Esophagus (tissue), 2 donors: ENCODE measurements at regions not wholly inside any gene's neighbourhood (a gene's known extent, or its start where the extent isn't known, plus 50 kb on each side); places are given as distances from the start of the nearest gene placed in this dataset.

ENCODE experiments used
- H3K27ac ChIP-seq, 2 donors: one replicate each; pipeline ENCODE4 v1.5.1; 2013; ENCODE audit warnings: low read depth in 2 of 2, mild to moderate bottlenecking in 2 of 2, inconsistent platforms in 1 of 2, low read length in 1 of 2, moderate library complexity in 1 of 2
- H3K27me3 ChIP-seq, 2 donors: one replicate each; pipeline ENCODE4 v1.6.1; 2013; ENCODE audit warnings: low read length in 2 of 2, control low read depth in 1 of 2, mild to moderate bottlenecking in 1 of 2; ENCODE audit not compliant: insufficient read depth in 2 of 2, control insufficient read depth in 1 of 2
- H3K36me3 ChIP-seq, 2 donors: one replicate each; pipeline ENCODE4 v1.6.1; 2013; ENCODE audit warnings: low read length in 1 of 2; ENCODE audit not compliant: control insufficient read depth in 2 of 2, insufficient read depth in 2 of 2
- H3K4me1 ChIP-seq, 2 donors: one replicate each; pipeline ENCODE4 v1.6.1; 2013; ENCODE audit warnings: low read length in 1 of 2; ENCODE audit not compliant: control insufficient read depth in 2 of 2, insufficient read depth in 2 of 2
- H3K4me3 ChIP-seq, 2 donors: one replicate each; pipeline ENCODE4 v1.5.1; 2013; ENCODE audit warnings: low read length in 2 of 2, mild to moderate bottlenecking in 2 of 2, low read depth in 1 of 2, moderate library complexity in 1 of 2
- H3K9me3 ChIP-seq, 2 donors: one replicate each; pipeline ENCODE4 v1.6.1; 2013; ENCODE audit warnings: mild to moderate bottlenecking in 2 of 2, low read depth in 1 of 2, low read length in 1 of 2, moderate library complexity in 1 of 2; ENCODE audit not compliant: control insufficient read depth in 2 of 2, insufficient read depth in 1 of 2
- WGBS, 2 donors: extraction: QIAGEN DNeasy Blood & Tissue Kit; methylation state at CpG; one replicate each; pipeline ENCODE4 v1.1.7; 2013; 5-methylcytosine and 5-hydroxymethylcytosine counted together
- donor health status: healthy with polysubstance abuse.
- donor health status: Bipolar disorder and iron deficiency.

- Histone ChIP-seq H3K27ac (no peak overlapping the region), H3K27me3 (no peaks in the 10 kb centered on the region), H3K4me3 (no peak overlapping the region), H3K9me3 (no peaks in the 10 kb centered on the region), H3K36me3 (no peaks in the 10 kb centered on the region), H3K4me1 (peaks cover 0 to 2% of the 10 kb centered on the region in 2 donors)
- WGBS, 2 donors: 57 to 59% methylated on average over 3 of the region's 3 CpGs
Observed at GRCh38 chr14:22479776-22480464, 109.1 kb downstream of the DAD1 start.

DNA sequence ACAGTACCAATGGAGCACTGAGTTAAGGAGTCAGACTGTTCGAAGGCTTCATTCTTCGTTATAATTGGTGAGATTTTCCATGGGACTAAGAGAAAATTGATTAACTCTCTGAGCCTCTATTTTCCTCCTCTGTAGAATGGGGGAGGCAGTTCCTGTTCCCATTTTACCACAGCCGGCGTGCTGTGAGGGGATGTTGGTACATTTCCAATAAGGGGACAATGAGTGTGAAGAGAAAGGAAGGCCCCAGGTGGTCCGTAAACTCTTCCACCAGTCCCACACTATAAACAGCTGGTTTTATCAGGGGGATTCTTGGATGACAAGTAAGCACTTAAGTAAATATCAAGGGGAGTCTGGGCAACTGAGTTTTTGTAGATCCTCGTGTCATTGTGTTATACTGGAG lies 109.9 kb downstream of the DAD1 start:
- Histone ChIP-seq H3K4me1 (peaks cover 0 to 2% of the 10 kb centered on the region in 2 donors), H3K27me3 (no peaks in the 10 kb centered on the region), H3K36me3 (no peaks in the 10 kb centered on the region), H3K4me3 (no peak overlapping the region), H3K27ac (no peak overlapping the region), H3K9me3 (no peaks in the 10 kb centered on the region)
- 83 to 84% methylated on average over 6 of the region's 6 CpGs for WGBS, 2 donors

- H3K9me3 ChIP-seq: no peaks in the 10 kb centered on the region
- WGBS, 2 donors: 18 to 28% methylated on average over 3 of the region's 3 CpGs
- no peaks in the 10 kb centered on the region for H3K27me3 ChIP-seq
- peaks cover 0 to 2% of the 10 kb centered on the region in 2 donors for H3K4me1 ChIP-seq
- H3K36me3 ChIP-seq: no peaks in the 10 kb centered on the region
- no peak overlapping the region for H3K27ac ChIP-seq
- no peak overlapping the region for H3K4me3 ChIP-seq
Observed at GRCh38 chr14:22478670-22479069, 110.4 kb downstream of the DAD1 start.

GRCh38 chr14:22478247-22478646 lies 110.8 kb downstream of the DAD1 start:
- no peak overlapping the region for H3K27ac ChIP-seq
- H3K4me1 ChIP-seq: peaks cover 0 to 2% of the 10 kb centered on the region in 2 donors
- 68 to 72% methylated on average over 4 of the region's 4 CpGs for WGBS, 2 donors

DNA sequence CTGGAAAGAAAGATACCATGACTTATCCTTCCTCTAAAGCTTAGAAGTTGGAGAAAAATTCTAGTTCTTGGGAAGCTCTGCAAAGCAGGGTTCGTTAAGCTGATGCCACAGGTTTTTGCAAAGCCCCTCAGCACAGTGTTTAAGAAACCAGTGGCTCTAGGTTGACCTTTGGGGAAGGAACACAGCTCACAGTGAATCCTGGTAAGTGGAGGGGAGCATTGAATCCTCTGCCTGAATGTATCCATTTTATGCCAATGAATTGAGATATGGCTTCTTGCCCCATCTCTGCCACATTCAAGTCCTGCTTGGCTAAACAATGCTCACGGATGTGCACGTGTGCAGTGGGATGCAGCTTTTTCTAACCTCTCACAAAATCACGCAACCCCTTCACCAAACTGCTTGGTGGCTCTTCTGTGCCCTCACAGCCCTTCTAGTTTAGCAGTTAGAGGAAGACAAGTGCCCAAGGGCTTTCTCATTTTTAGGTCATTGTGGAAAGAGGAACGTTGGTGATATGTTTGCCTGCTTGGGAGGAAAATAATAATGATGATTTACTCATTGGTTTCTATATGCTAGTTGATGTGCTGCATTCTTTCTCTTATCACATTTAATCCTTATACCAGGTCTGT lies 111.3 kb downstream of the DAD1 start:
- Histone ChIP-seq H3K27ac (no peak overlapping the region), H3K4me1 (peaks cover 0 to 2% of the 10 kb centered on the region in 2 donors), H3K36me3 (no peaks in the 10 kb centered on the region), H3K27me3 (no peaks in the 10 kb centered on the region), H3K4me3 (no peak overlapping the region), H3K9me3 (no peaks in the 10 kb centered on the region)
- 78 to 83% methylated on average over 5 of the region's 5 CpGs for WGBS, 2 donors

More at GRCh38 chr14:22478247-22478646, 110.8 kb downstream of the DAD1 start:
- Histone ChIP-seq H3K36me3 (no peaks in the 10 kb centered on the region), H3K27me3 (no peaks in the 10 kb centered on the region), H3K9me3 (no peaks in the 10 kb centered on the region), H3K4me3 (no peak overlapping the region)

GRCh38 chr14:22476887-22477286 lies 112.1 kb downstream of the DAD1 start:
- H3K9me3 ChIP-seq: no peaks in the 10 kb centered on the region
- H3K36me3 ChIP-seq: no peaks in the 10 kb centered on the region
- H3K27ac ChIP-seq: no peak overlapping the region
- 71 to 72% methylated on average over 2 of the region's 2 CpGs for WGBS, 2 donors
- no peak overlapping the region for H3K4me3 ChIP-seq
- H3K4me1 ChIP-seq: no peaks in the 10 kb centered on the region
- no peaks in the 10 kb centered on the region for H3K27me3 ChIP-seq

DNA sequence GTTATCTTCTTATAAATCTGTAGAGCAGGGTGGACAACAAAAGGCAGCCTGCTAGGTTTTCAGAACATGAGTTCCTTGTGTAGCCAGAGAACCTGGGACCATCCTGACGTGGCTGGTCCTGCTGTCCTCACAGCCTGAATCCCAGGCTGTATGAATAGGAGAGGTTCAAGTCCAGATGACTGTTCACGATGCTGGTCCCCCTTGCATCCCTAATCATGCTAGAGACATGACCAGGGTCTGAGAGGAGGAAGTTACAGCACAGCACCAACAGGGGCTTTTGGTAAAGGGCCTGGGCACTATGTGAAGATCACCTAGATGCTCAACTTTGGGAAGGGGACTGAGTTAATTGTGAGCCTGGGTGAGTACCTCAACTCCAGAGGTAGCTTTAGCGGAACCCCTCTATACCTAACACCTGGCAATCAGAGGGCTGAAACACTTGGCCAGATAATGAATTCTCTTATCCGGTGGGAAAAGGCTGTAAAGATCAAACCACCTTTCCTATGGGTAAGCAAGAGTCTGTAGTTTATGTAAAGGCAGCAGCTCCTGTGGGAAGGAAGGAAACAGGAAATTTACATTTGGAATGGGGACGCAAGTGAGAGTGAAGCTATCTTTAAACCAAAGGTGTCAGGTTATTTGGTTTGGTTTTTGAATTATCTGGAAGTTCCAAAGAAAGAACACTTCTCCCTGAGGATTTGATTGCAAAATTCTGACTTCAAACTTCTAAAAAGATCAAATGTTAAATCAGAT lies 112.8 kb downstream of the DAD1 start:
- no peak overlapping the region for H3K27ac ChIP-seq
- H3K27me3 ChIP-seq: no peaks in the 10 kb centered on the region
- no peaks in the 10 kb centered on the region for H3K9me3 ChIP-seq
- H3K36me3 ChIP-seq: no peaks in the 10 kb centered on the region
- H3K4me1 ChIP-seq: no peaks in the 10 kb centered on the region
- 77 to 86% methylated on average over 5 of the region's 5 CpGs for WGBS, 2 donors
- no peak overlapping the region for H3K4me3 ChIP-seq

DNA sequence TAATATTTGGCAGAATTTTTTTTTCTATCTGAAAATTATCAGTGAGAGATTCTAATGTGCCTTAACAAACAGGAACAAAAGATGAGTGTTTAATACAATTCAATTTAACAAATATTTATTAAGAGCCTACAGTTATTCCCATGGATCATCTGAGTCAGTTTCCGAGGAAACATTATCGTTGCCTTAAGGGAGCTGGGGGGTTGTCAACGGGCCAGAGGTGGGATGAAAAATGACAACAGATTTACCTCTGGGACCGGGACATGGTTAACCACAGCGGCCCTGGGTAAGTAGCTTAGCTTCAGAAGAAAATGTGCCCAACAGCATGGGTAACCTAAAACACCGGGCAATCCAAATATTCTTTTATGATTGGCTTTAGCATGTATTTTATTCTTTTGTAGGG lies 113.6 kb downstream of the DAD1 start:
- Histone ChIP-seq H3K36me3 (no peaks in the 10 kb centered on the region), H3K4me1 (no peaks in the 10 kb centered on the region), H3K27me3 (no peaks in the 10 kb centered on the region), H3K27ac (no peak overlapping the region), H3K4me3 (no peak overlapping the region), H3K9me3 (no peaks in the 10 kb centered on the region)
- 74 to 76% methylated on average over 6 of the region's 6 CpGs for WGBS, 2 donors

- H3K4me3 ChIP-seq: no peak overlapping the region
- H3K9me3 ChIP-seq: no peaks in the 10 kb centered on the region
- H3K27me3 ChIP-seq: no peaks in the 10 kb centered on the region
- H3K4me1 ChIP-seq: no peaks in the 10 kb centered on the region
- no peak overlapping the region for H3K27ac ChIP-seq
- H3K36me3 ChIP-seq: no peaks in the 10 kb centered on the region
- WGBS, 2 donors: 62 to 66% methylated on average over 4 of the region's 4 CpGs
Observed at GRCh38 chr14:22474730-22475351, 114.2 kb downstream of the DAD1 start.
